Neural cell (in vitro differentiated cells): ENCODE measurements at regions not wholly inside any gene's neighbourhood (a gene's known extent, or its start where the extent isn't known, plus 50 kb on each side); places are given as distances from the start of the nearest gene placed in this dataset.

Experiments
- EP300 ChIP-seq: fragments of 450-650 bp; conservative IDR thresholded peaks from 2 replicates; pipeline ENCODE4 v1.6.1; 2014; ENCODE audit warnings: antibody characterized with exemption, mild to moderate bottlenecking, moderate library complexity; ENCODE audit not compliant: poor library complexity, severe bottlenecking
- MXI1 ChIP-seq: fragments of 450-650 bp; conservative IDR thresholded peaks from 2 replicates; pipeline ENCODE4 v1.6.1; 2014; ENCODE audit warnings: antibody characterized with exemption, mild to moderate bottlenecking; ENCODE audit not compliant: poor library complexity, severe bottlenecking
- POLR2AphosphoS5 ChIP-seq: IDR thresholded peaks from 2 replicates; pipeline ENCODE4 v1.6.1; 2012
- SMC3 ChIP-seq: fragments of 450-650 bp; conservative IDR thresholded peaks from 2 replicates; pipeline ENCODE4 v1.6.1; 2014; ENCODE audit warnings: antibody characterized with exemption, mild to moderate bottlenecking, moderate library complexity; ENCODE audit not compliant: poor library complexity
- TF ChIP-seq, protein P1 (sequence below): fragments of 450-650 bp; IDR thresholded peaks from 2 replicates; pipeline ENCODE4 v1.5.1; 2014; ENCODE audit warnings: antibody characterized with exemption, mild to moderate bottlenecking, moderate library complexity; ENCODE audit not compliant: poor library complexity, severe bottlenecking

DNA sequence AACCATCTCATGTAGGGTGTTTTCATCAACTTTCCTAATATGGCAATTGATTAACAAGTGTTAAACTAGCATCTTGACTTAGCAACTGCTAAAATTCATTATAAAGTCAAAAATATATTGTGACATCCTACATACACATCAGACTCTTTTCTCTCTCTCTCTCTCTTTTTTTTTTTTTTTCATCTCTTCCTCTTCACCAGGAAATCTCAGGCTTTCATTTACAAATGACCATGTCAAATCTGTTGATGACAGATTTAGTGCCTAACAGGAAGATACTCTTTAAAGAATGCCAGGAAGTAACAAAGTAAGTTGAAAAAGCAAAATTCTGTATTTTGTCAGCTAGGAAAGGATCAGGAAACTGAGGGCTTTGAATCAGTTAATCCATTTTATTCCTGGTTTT, 365.5 kb downstream of the PCDH7 start:
- TF ChIP-seq SMC3 (no peak), EP300 (no peak), MXI1 (no peak), POLR2AphosphoS5 (no peak)
- TF ChIP-seq, protein P1, sequence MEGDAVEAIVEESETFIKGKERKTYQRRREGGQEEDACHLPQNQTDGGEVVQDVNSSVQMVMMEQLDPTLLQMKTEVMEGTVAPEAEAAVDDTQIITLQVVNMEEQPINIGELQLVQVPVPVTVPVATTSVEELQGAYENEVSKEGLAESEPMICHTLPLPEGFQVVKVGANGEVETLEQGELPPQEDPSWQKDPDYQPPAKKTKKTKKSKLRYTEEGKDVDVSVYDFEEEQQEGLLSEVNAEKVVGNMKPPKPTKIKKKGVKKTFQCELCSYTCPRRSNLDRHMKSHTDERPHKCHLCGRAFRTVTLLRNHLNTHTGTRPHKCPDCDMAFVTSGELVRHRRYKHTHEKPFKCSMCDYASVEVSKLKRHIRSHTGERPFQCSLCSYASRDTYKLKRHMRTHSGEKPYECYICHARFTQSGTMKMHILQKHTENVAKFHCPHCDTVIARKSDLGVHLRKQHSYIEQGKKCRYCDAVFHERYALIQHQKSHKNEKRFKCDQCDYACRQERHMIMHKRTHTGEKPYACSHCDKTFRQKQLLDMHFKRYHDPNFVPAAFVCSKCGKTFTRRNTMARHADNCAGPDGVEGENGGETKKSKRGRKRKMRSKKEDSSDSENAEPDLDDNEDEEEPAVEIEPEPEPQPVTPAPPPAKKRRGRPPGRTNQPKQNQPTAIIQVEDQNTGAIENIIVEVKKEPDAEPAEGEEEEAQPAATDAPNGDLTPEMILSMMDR = no peak
